Trophoblast cell (in vitro differentiated cells and primary cell): ENCODE measurements at regions not wholly inside any gene's neighbourhood (a gene's known extent, or its start where the extent isn't known, plus 50 kb on each side); places are given as distances from the start of the nearest gene placed in this dataset.

Experiments
- DNase-seq, 2 donors: peaks; one replicate each; pipeline ENCODE4 v3.0.0-alpha.2; 2016
- H2AFZ ChIP-seq: 2 replicates; pipeline ENCODE4 v1.6.1; 2013; ENCODE audit warnings: low read length, moderate library complexity, mild to moderate bottlenecking; ENCODE audit not compliant: insufficient read depth, poor library complexity
- H2AK5ac ChIP-seq: 2 replicates; pipeline ENCODE4 v1.6.1; 2013; ENCODE audit warnings: mild to moderate bottlenecking, low read length
- H2BK120ac ChIP-seq: 2 replicates; pipeline ENCODE4 v1.6.1; 2013; ENCODE audit warnings: low read length, mild to moderate bottlenecking, moderate library complexity; ENCODE audit not compliant: insufficient read depth, poor library complexity
- H2BK12ac ChIP-seq: 2 replicates; pipeline ENCODE4 v1.6.1; 2013; ENCODE audit warnings: mild to moderate bottlenecking, low read length, moderate library complexity
- H2BK5ac ChIP-seq: 2 replicates; pipeline ENCODE4 v1.6.1; 2013; ENCODE audit warnings: low read length, low read depth, moderate library complexity, mild to moderate bottlenecking; ENCODE audit not compliant: poor library complexity
- H3K14ac ChIP-seq: 2 replicates; pipeline ENCODE4 v1.6.1; 2013; ENCODE audit warnings: mild to moderate bottlenecking, low read length
- H3K18ac ChIP-seq: 2 replicates; pipeline ENCODE4 v1.6.1; 2013; ENCODE audit warnings: mild to moderate bottlenecking, low read length
- H3K23ac ChIP-seq: 2 replicates; pipeline ENCODE4 v1.6.1; 2013; ENCODE audit warnings: low read length
- H3K27ac ChIP-seq: 2 replicates; pipeline ENCODE4 v1.5.1; 2013; ENCODE audit warnings: low read depth, mild to moderate bottlenecking, inconsistent platforms, low read length, moderate library complexity
- H3K27me3 ChIP-seq: 2 replicates; pipeline ENCODE4 v1.6.1; 2013; ENCODE audit warnings: inconsistent platforms, mild to moderate bottlenecking, low read length, moderate library complexity; ENCODE audit not compliant: insufficient read depth
- H3K36me3 ChIP-seq, 2 experiments: 1 replicate in 1 of 2; 2 replicates in 1 of 2; pipeline ENCODE4 v1.6.1; 2013; ENCODE audit warnings: low read length in 2 of 2, mild to moderate bottlenecking in 2 of 2, moderate library complexity in 1 of 2; ENCODE audit not compliant: insufficient read depth in 2 of 2, control insufficient read depth in 1 of 2
- H3K4ac ChIP-seq: 2 replicates; pipeline ENCODE4 v1.6.1; 2013; ENCODE audit warnings: low read depth, mild to moderate bottlenecking, low read length, moderate library complexity
- H3K4me1 ChIP-seq, 2 experiments: 1 replicate in 1 of 2; 2 replicates in 1 of 2; pipeline ENCODE4 v1.6.1; 2013; ENCODE audit warnings: low read length in 2 of 2, mild to moderate bottlenecking in 2 of 2, moderate library complexity in 1 of 2; ENCODE audit not compliant: insufficient read depth in 2 of 2, control insufficient read depth in 1 of 2
- H3K4me2 ChIP-seq: 2 replicates; pipeline ENCODE4 v1.6.1; 2013; ENCODE audit warnings: inconsistent platforms, mild to moderate bottlenecking, low read length, moderate library complexity
- H3K4me3 ChIP-seq: 2 replicates; pipeline ENCODE4 v1.5.1; 2013; ENCODE audit warnings: mild to moderate bottlenecking, low read depth, low read length, inconsistent platforms
- H3K79me1 ChIP-seq: one replicate; pipeline ENCODE4 v1.6.1; 2013; ENCODE audit warnings: low read length
- H3K79me2 ChIP-seq: 2 replicates; pipeline ENCODE4 v1.6.1; 2013; ENCODE audit warnings: low read length, mild to moderate bottlenecking; ENCODE audit not compliant: control insufficient read depth, insufficient read depth, poor library complexity
- H3K9ac ChIP-seq: 2 replicates; pipeline ENCODE4 v1.6.1; 2013; ENCODE audit warnings: mild to moderate bottlenecking, low read length
- H3K9me3 ChIP-seq: 2 replicates; pipeline ENCODE4 v1.6.1; 2013; ENCODE audit warnings: low read depth, mild to moderate bottlenecking, control low read depth, inconsistent platforms, low read length; ENCODE audit not compliant: insufficient read depth
- H4K12ac ChIP-seq: 2 replicates; pipeline ENCODE4 v1.6.1; 2013; ENCODE audit warnings: low read depth, mild to moderate bottlenecking, low read length, moderate library complexity
- H4K8ac ChIP-seq: 2 replicates; pipeline ENCODE4 v1.6.1; 2013; ENCODE audit warnings: low read depth, mild to moderate bottlenecking, low read length, moderate library complexity
- H4K91ac ChIP-seq: one replicate; pipeline ENCODE4 v1.6.1; 2013; ENCODE audit warnings: low read depth, mild to moderate bottlenecking, low read length, moderate library complexity
- WGBS: extraction: QIAGEN DNeasy Blood & Tissue Kit; methylation state at CpG from one replicate; pipeline ENCODE4 v1.1.7; 2013; ENCODE audit warnings: missing lambda C conversion rate; ENCODE audit not compliant: insufficient read length, insufficient coverage; ENCODE audit errors: extremely low coverage; 5-methylcytosine and 5-hydroxymethylcytosine counted together

- H3K9me3 ChIP-seq = no peaks in the 10 kb centered on the region
- H3K27ac ChIP-seq = peak overlapping the region; percentile 59
- no peak overlapping the region for H3K23ac ChIP-seq
- peak overlapping the region; percentile 27 for H2BK12ac ChIP-seq
- H3K4me3 ChIP-seq = no peak overlapping the region
- no peak overlapping the region for H2AFZ ChIP-seq
- peaks cover 29 to 35% of the 10 kb centered on the region in 2 experiments for H3K4me1 ChIP-seq
- no peak for DNase-seq
- H2AK5ac ChIP-seq = no peak overlapping the region
- H4K8ac ChIP-seq = peak overlapping the region; percentile 17
- no peaks in the 10 kb centered on the region for H3K36me3 ChIP-seq
- WGBS = no CpG with 5 or more reads among the region's 1 CpG
- no peak overlapping the region for H3K18ac ChIP-seq
- H4K12ac ChIP-seq = no peak overlapping the region
- H3K79me2 ChIP-seq = peaks cover 5% of the 10 kb centered on the region
- H3K4me2 ChIP-seq = no peak overlapping the region
- peak overlapping the region; percentile 36 for H2BK5ac ChIP-seq
- H3K4ac ChIP-seq = no peak overlapping the region
- H4K91ac ChIP-seq = peak overlapping the region; percentile 79
- no peak overlapping the region for H3K9ac ChIP-seq
- no peak overlapping the region for H3K14ac ChIP-seq
- no peak overlapping the region for H2BK120ac ChIP-seq
- H3K27me3 ChIP-seq = no peaks in the 10 kb centered on the region
- peaks cover 50% of the 10 kb centered on the region for H3K79me1 ChIP-seq
Observed at GRCh38 chr10:78297997-78298396, 264.3 kb downstream of the RPS24 start.

- Histone ChIP-seq H3K9ac (no peak overlapping the region), H4K91ac (peak overlapping the region; percentile 80), H3K79me2 (peaks cover 5% of the 10 kb centered on the region), H2AFZ (no peak overlapping the region), H3K9me3 (no peaks in the 10 kb centered on the region), H3K27ac (peak overlapping the region; percentile 38), H3K14ac (peak overlapping the region; percentile 62), H3K4me2 (no peak overlapping the region), H3K4ac (peak overlapping the region; percentile 77), H4K8ac (peak overlapping the region; percentile 38), H3K4me3 (no peak overlapping the region), H3K79me1 (peaks cover 46% of the 10 kb centered on the region), H3K18ac (peak overlapping the region; percentile 21), H2BK12ac (peak overlapping the region; percentile 74), H3K4me1 (peaks cover 26 to 33% of the 10 kb centered on the region in 2 experiments), H2AK5ac (peak overlapping the region; percentile 42), H4K12ac (no peak overlapping the region), H2BK120ac (peak overlapping the region; percentile 83), H3K27me3 (no peaks in the 10 kb centered on the region), H2BK5ac (peak overlapping the region; percentile 12), H3K36me3 (no peaks in the 10 kb centered on the region), H3K23ac (no peak overlapping the region)
- WGBS = no CpG with 5 or more reads among the region's 7 CpGs
- no peak for DNase-seq
Observed at GRCh38 chr10:78298835-78299234, 265.2 kb downstream of the RPS24 start.

- no peak overlapping the region for H3K27ac ChIP-seq
- peak overlapping the region; percentile 40 for H4K8ac ChIP-seq
- DNase-seq = peak in 1 of 2 donors; percentile 6
- peak overlapping the region; percentile 75 for H2BK12ac ChIP-seq
- H3K14ac ChIP-seq = peak overlapping the region; percentile 41
- H3K4ac ChIP-seq = peak overlapping the region; percentile 8
- peaks cover 22 to 26% of the 10 kb centered on the region in 2 experiments for H3K4me1 ChIP-seq
- peaks cover 5% of the 10 kb centered on the region for H3K79me2 ChIP-seq
- no peaks in the 10 kb centered on the region for H3K27me3 ChIP-seq
- no peak overlapping the region for H4K12ac ChIP-seq
- H2BK120ac ChIP-seq = peak overlapping the region; percentile 65
- H3K9me3 ChIP-seq = no peaks in the 10 kb centered on the region
- no peak overlapping the region for H3K4me2 ChIP-seq
- H3K36me3 ChIP-seq = no peaks in the 10 kb centered on the region
- no peak overlapping the region for H3K4me3 ChIP-seq
- no peak overlapping the region for H3K9ac ChIP-seq
- no peak overlapping the region for H2AFZ ChIP-seq
- no CpG with 5 or more reads among the region's 9 CpGs for WGBS
- peak overlapping the region; percentile 58 for H2BK5ac ChIP-seq
- H3K18ac ChIP-seq = peak overlapping the region; percentile 42
- H3K79me1 ChIP-seq = peaks cover 51% of the 10 kb centered on the region
- H3K23ac ChIP-seq = no peak overlapping the region
- H4K91ac ChIP-seq = peak overlapping the region; percentile 80
- H2AK5ac ChIP-seq = peak overlapping the region; percentile 18
Observed at GRCh38 chr10:78299851-78300468, 266.3 kb downstream of the RPS24 start.

- Histone ChIP-seq H2AFZ (no peak overlapping the region), H4K12ac (no peak overlapping the region), H3K27ac (no peak overlapping the region), H3K79me1 (peaks cover 51% of the 10 kb centered on the region), H2AK5ac (peak overlapping the region; percentile 21), H3K4me2 (no peak overlapping the region), H3K9ac (no peak overlapping the region), H2BK12ac (peak overlapping the region; percentile 27), H4K91ac (peak overlapping the region; percentile 85), H3K36me3 (no peaks in the 10 kb centered on the region), H3K4me3 (no peak overlapping the region), H4K8ac (no peak overlapping the region), H3K4me1 (peaks cover 19 to 24% of the 10 kb centered on the region in 2 experiments), H3K4ac (peak overlapping the region; percentile 26), H3K9me3 (no peaks in the 10 kb centered on the region), H2BK5ac (peak overlapping the region; percentile 34), H2BK120ac (peak overlapping the region; percentile 24), H3K23ac (no peak overlapping the region), H3K18ac (peak overlapping the region; percentile 4), H3K79me2 (peaks cover 5% of the 10 kb centered on the region), H3K27me3 (no peaks in the 10 kb centered on the region), H3K14ac (peak overlapping the region; percentile 38)
- no peak for DNase-seq
- no CpG with 5 or more reads among the region's 2 CpGs for WGBS
Observed at GRCh38 chr10:78300526-78300925, 266.9 kb downstream of the RPS24 start.
